ENCODE measurements at regions not wholly inside any gene's neighbourhood (a gene's known extent, or its start where the extent isn't known, plus 50 kb on each side); places are given as distances from the start of the nearest gene placed in this dataset.

- ATAC-seq (ENCODE audit: low read depth) (no peak), DNase-seq (ENCODE audit: low spot score) (no peak)
- Histone ChIP-seq H3K27ac (ENCODE audit: poor library complexity, severe bottlenecking) (no peak overlapping the region), H3K36me3 (ENCODE audit: low read depth) (no peaks in the 10 kb centered on the region), H3K4me3 (ENCODE audit: severe bottlenecking) (no peak overlapping the region), H3K27me3 (ENCODE audit: insufficient read depth, poor library complexity, severe bottlenecking) (no peaks in the 10 kb centered on the region), H3K9me3 (ENCODE audit: severe bottlenecking) (no peaks in the 10 kb centered on the region), H3K4me1 (ENCODE audit: insufficient read depth, poor library complexity, severe bottlenecking) (no peaks in the 10 kb centered on the region)
- no peak for TF ChIP-seq CTCF (IDR thresholded peaks at IDR 0.05; ENCODE audit: poor library complexity, severe bottlenecking)
Observed at GRCh38 chr12:126908765-126909142, 1358.2 kb upstream of the TMEM132C start.

- Histone ChIP-seq H3K36me3 (ENCODE audit: low read depth) (no peaks in the 10 kb centered on the region), H3K4me3 (ENCODE audit: severe bottlenecking) (no peak overlapping the region), H3K4me1 (ENCODE audit: insufficient read depth, poor library complexity, severe bottlenecking) (no peaks in the 10 kb centered on the region), H3K27ac (ENCODE audit: poor library complexity, severe bottlenecking) (no peak overlapping the region), H3K27me3 (ENCODE audit: insufficient read depth, poor library complexity, severe bottlenecking) (no peaks in the 10 kb centered on the region), H3K9me3 (ENCODE audit: severe bottlenecking) (no peaks in the 10 kb centered on the region)
- ATAC-seq (ENCODE audit: low read depth) (no peak), DNase-seq (ENCODE audit: low spot score) (no peak)
- no peak for TF ChIP-seq CTCF (IDR thresholded peaks at IDR 0.05; ENCODE audit: poor library complexity, severe bottlenecking)
Observed at GRCh38 chr12:126910570-126910969, 1356.4 kb upstream of the TMEM132C start.

- H3K4me1 ChIP-seq (ENCODE audit: insufficient read depth, poor library complexity, severe bottlenecking) = no peaks in the 10 kb centered on the region
- no peak overlapping the region for H3K27ac ChIP-seq (ENCODE audit: poor library complexity, severe bottlenecking)
- TF ChIP-seq CTCF (IDR thresholded peaks at IDR 0.05; ENCODE audit: poor library complexity, severe bottlenecking) = no peak
- no peaks in the 10 kb centered on the region for H3K27me3 ChIP-seq (ENCODE audit: insufficient read depth, poor library complexity, severe bottlenecking)
- H3K4me3 ChIP-seq (ENCODE audit: severe bottlenecking) = no peak overlapping the region
- ATAC-seq (ENCODE audit: low read depth) (no peak), DNase-seq (ENCODE audit: low spot score) (no peak)
- H3K36me3 ChIP-seq (ENCODE audit: low read depth) = no peaks in the 10 kb centered on the region
- H3K9me3 ChIP-seq (ENCODE audit: severe bottlenecking) = no peaks in the 10 kb centered on the region
Observed at GRCh38 chr12:126912111-126912510, 1354.9 kb upstream of the TMEM132C start.

- H3K4me3 ChIP-seq (ENCODE audit: severe bottlenecking) = no peak overlapping the region
- no peaks in the 10 kb centered on the region for H3K4me1 ChIP-seq (ENCODE audit: insufficient read depth, poor library complexity, severe bottlenecking)
- no peak overlapping the region for H3K27ac ChIP-seq (ENCODE audit: poor library complexity, severe bottlenecking)
- H3K36me3 ChIP-seq (ENCODE audit: low read depth) = no peaks in the 10 kb centered on the region
- H3K27me3 ChIP-seq (ENCODE audit: insufficient read depth, poor library complexity, severe bottlenecking) = no peaks in the 10 kb centered on the region
- DNase-seq (ENCODE audit: low spot score) (no peak), ATAC-seq (ENCODE audit: low read depth) (no peak)
- TF ChIP-seq CTCF (IDR thresholded peaks at IDR 0.05; ENCODE audit: poor library complexity, severe bottlenecking) = no peak
- H3K9me3 ChIP-seq (ENCODE audit: severe bottlenecking) = no peaks in the 10 kb centered on the region
Observed at GRCh38 chr12:126914170-126914793, 1352.7 kb upstream of the TMEM132C start.

GRCh38 chr12:126915309-126915708 lies 1351.7 kb upstream of the TMEM132C start:
- Histone ChIP-seq H3K4me1 (ENCODE audit: insufficient read depth, poor library complexity, severe bottlenecking) (no peaks in the 10 kb centered on the region), H3K27me3 (ENCODE audit: insufficient read depth, poor library complexity, severe bottlenecking) (no peaks in the 10 kb centered on the region), H3K9me3 (ENCODE audit: severe bottlenecking) (no peaks in the 10 kb centered on the region), H3K27ac (ENCODE audit: poor library complexity, severe bottlenecking) (no peak overlapping the region), H3K4me3 (ENCODE audit: severe bottlenecking) (no peak overlapping the region), H3K36me3 (ENCODE audit: low read depth) (no peaks in the 10 kb centered on the region)
- no peak for TF ChIP-seq CTCF (IDR thresholded peaks at IDR 0.05; ENCODE audit: poor library complexity, severe bottlenecking)
- DNase-seq (ENCODE audit: low spot score) = no peak
- ATAC-seq (ENCODE audit: low read depth) = no peak
